KG1 (cell line): ENCODE measurements at regions not wholly inside any gene's neighbourhood (a gene's known extent, or its start where the extent isn't known, plus 50 kb on each side); places are given as distances from the start of the nearest gene placed in this dataset.
A peak's percentile ranks its signal among the peaks of the same experiment; 100 is the strongest.
"Not testable (repeated sequence)": the region's sequence is repeated elsewhere in the genome, so short reads cannot be mapped to it uniquely, and the experiment has no call there.

ENCODE experiments used
- DNase-seq: peaks from one replicate; lab custom pipeline; 2025; lab: John Stamatoyannopoulos, UW

GRCh38 chr3:125822175-125822574 lies 146.8 kb upstream of the ROPN1B start:
- peak; percentile 6 for DNase-seq

GRCh38 chr3:125831005-125831750 lies 137.8 kb upstream of the ROPN1B start:
- DNase-seq: not testable (repeated sequence)

GRCh38 chr3:125835562-125835961 lies 133.4 kb upstream of the ROPN1B start:
- not testable (repeated sequence) for DNase-seq

- not testable (repeated sequence) for DNase-seq
Observed at GRCh38 chr3:125836011-125836551, 132.9 kb upstream of the ROPN1B start.

GRCh38 chr3:125836786-125837185 lies 132.2 kb upstream of the ROPN1B start:
- DNase-seq: not testable (repeated sequence)

GRCh38 chr3:125838857-125839256 lies 130.1 kb upstream of the ROPN1B start:
- not testable (repeated sequence) for DNase-seq

- DNase-seq: not testable (repeated sequence)
Observed at GRCh38 chr3:125840465-125840864, 128.5 kb upstream of the ROPN1B start.

GRCh38 chr3:125847966-125848365 lies 121.0 kb upstream of the ROPN1B start:
- not testable (repeated sequence) for DNase-seq

- not testable (repeated sequence) for DNase-seq
Observed at GRCh38 chr3:125855006-125855405, 114.0 kb upstream of the ROPN1B start.

- DNase-seq: not testable (repeated sequence)
Observed at GRCh38 chr3:125860547-125860946, 108.4 kb upstream of the ROPN1B start.

- not testable (repeated sequence) for DNase-seq
Observed at GRCh38 chr3:125862841-125863254, 106.1 kb upstream of the ROPN1B start.

- DNase-seq: not testable (repeated sequence)
Observed at GRCh38 chr3:125864532-125864931, 104.4 kb upstream of the ROPN1B start.

GRCh38 chr3:125886006-125886405 lies 83.0 kb upstream of the ROPN1B start:
- not testable (repeated sequence) for DNase-seq

GRCh38 chr3:125899181-125899580 lies 69.8 kb upstream of the ROPN1B start:
- not testable (repeated sequence) for DNase-seq

- not testable (repeated sequence) for DNase-seq
Observed at GRCh38 chr3:125901473-125901872, 67.5 kb upstream of the ROPN1B start.

GRCh38 chr3:125903780-125904455 lies 65.1 kb upstream of the ROPN1B start:
- not testable (repeated sequence) for DNase-seq

- DNase-seq: not testable (repeated sequence)
Observed at GRCh38 chr3:125907279-125907678, 61.7 kb upstream of the ROPN1B start.

GRCh38 chr3:125910851-125911250 lies 58.1 kb upstream of the ROPN1B start:
- DNase-seq: not testable (repeated sequence)

- DNase-seq: not testable (repeated sequence)
Observed at GRCh38 chr3:125914608-125915436, 54.2 kb upstream of the ROPN1B start.

- not testable (repeated sequence) for DNase-seq
Observed at GRCh38 chr3:125915437-125915787, 53.6 kb upstream of the ROPN1B start.

- DNase-seq: peak; percentile 94
Observed at GRCh38 chr3:125915792-125916375, 53.1 kb upstream of the ROPN1B start.
